ENCODE measurements at regions not wholly inside any gene's neighbourhood (a gene's known extent, or its start where the extent isn't known, plus 50 kb on each side); places are given as distances from the start of the nearest gene placed in this dataset.

DNA sequence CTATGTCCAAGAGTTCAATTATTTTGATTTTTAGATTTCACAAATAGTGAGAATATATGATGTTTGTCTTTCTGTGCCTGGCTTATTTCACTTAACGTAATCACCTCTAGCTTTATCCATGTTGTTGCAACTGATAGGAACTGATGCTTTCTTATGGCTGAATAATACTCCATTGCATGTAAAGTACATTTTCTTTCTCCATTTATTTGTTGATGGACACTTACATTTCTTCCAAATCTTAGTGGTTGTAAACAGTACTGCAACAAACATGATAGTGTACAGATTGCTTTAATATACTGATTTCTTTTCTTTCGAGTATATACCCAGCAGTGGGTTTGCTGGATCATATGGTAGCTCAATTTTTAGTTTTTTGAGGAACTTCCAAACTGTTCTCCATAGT, 600.6 kb upstream of the SEMA6D start:
- POLR2A ChIA-PET = no interaction called here
- Histone ChIP-seq H3K27ac (ENCODE audit: low read length) (no peak overlapping the region), H3K36me3 (ENCODE audit: control insufficient read depth, insufficient read depth, low read length) (no peaks in the 10 kb centered on the region; the same call in 1 of the 2 replicates), H3K9me3 (ENCODE audit: control insufficient read depth, insufficient read depth, low read depth, low read length) (no peaks in the 10 kb centered on the region), H3K4me1 (ENCODE audit: control insufficient read depth, insufficient read depth, low read length) (no peaks in the 10 kb centered on the region), H3K27me3 (ENCODE audit: control insufficient read depth, insufficient read depth, low read length) (no peaks in the 10 kb centered on the region), H3K4me3 (ENCODE audit: low read depth in 2 of 2, low read length in 2 of 2) (no peak overlapping the region)
- BruUV-seq (replicated peaks) = no TSS peak
- TF ChIP-seq, protein P1, sequence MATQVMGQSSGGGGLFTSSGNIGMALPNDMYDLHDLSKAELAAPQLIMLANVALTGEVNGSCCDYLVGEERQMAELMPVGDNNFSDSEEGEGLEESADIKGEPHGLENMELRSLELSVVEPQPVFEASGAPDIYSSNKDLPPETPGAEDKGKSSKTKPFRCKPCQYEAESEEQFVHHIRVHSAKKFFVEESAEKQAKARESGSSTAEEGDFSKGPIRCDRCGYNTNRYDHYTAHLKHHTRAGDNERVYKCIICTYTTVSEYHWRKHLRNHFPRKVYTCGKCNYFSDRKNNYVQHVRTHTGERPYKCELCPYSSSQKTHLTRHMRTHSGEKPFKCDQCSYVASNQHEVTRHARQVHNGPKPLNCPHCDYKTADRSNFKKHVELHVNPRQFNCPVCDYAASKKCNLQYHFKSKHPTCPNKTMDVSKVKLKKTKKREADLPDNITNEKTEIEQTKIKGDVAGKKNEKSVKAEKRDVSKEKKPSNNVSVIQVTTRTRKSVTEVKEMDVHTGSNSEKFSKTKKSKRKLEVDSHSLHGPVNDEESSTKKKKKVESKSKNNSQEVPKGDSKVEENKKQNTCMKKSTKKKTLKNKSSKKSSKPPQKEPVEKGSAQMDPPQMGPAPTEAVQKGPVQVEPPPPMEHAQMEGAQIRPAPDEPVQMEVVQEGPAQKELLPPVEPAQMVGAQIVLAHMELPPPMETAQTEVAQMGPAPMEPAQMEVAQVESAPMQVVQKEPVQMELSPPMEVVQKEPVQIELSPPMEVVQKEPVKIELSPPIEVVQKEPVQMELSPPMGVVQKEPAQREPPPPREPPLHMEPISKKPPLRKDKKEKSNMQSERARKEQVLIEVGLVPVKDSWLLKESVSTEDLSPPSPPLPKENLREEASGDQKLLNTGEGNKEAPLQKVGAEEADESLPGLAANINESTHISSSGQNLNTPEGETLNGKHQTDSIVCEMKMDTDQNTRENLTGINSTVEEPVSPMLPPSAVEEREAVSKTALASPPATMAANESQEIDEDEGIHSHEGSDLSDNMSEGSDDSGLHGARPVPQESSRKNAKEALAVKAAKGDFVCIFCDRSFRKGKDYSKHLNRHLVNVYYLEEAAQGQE (IDR thresholded peaks at IDR 0.05; ENCODE audit: insufficient read depth in 1 of 2, low read depth in 2 of 2, low read length in 1 of 2) = no peak
- TF ChIP-seq SIN3A (IDR thresholded peaks at IDR 0.05; ENCODE audit: borderline replicate concordance, insufficient read depth, low read depth, low read length) (no peak), TCF7L2 (IDR thresholded peaks at IDR 0.05; ENCODE audit: low read depth, low read length) (no peak), POLR2AphosphoS5 (IDR thresholded peaks at IDR 0.05; ENCODE audit: low read depth, low read length) (no peak)
- TF ChIP-seq, protein P2, sequence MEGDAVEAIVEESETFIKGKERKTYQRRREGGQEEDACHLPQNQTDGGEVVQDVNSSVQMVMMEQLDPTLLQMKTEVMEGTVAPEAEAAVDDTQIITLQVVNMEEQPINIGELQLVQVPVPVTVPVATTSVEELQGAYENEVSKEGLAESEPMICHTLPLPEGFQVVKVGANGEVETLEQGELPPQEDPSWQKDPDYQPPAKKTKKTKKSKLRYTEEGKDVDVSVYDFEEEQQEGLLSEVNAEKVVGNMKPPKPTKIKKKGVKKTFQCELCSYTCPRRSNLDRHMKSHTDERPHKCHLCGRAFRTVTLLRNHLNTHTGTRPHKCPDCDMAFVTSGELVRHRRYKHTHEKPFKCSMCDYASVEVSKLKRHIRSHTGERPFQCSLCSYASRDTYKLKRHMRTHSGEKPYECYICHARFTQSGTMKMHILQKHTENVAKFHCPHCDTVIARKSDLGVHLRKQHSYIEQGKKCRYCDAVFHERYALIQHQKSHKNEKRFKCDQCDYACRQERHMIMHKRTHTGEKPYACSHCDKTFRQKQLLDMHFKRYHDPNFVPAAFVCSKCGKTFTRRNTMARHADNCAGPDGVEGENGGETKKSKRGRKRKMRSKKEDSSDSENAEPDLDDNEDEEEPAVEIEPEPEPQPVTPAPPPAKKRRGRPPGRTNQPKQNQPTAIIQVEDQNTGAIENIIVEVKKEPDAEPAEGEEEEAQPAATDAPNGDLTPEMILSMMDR (IDR thresholded peaks at IDR 0.05) = no peak
- CTCF ChIA-PET = no interaction called here
- intact Hi-C loops (cut with micrococcal nuclease; ENCODE audit: unreplicated experiment) (no loop called here), in situ Hi-C loops (cut with HindIII; ENCODE audit: low pct_unique_long_range_greater_than_20kb, low sequenced_read_pairs) (no loop called here)
- ATAC-seq (no peak), DNase-seq (ENCODE audit: low read depth, low spot score) (no peak)

DNA sequence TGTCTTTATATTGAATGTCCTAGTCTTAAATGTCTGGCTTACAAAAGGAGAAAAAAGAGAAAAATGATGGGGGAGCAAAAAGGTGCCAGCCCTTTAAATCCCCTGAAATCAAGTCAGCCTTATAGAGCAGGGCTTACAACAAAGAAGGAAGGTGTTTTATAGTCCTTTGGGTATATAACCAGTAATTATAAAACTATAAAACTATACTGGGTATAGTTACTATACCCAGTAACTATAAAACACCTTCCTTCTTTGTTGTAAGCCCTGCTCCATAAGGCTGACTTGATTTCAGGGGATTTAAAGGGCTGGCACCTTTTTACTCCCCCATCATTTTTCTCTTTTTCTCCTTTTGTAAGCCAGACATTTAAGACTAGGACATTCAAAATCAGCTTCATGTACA, 598.0 kb upstream of the SEMA6D start:
- intact Hi-C loops (cut with micrococcal nuclease; ENCODE audit: unreplicated experiment) = no loop called here
- ChIA-PET POLR2A (no interaction called here), CTCF (no interaction called here)
- in situ Hi-C loops (cut with HindIII; ENCODE audit: low pct_unique_long_range_greater_than_20kb, low sequenced_read_pairs) = no loop called here
- H3K4me1 ChIP-seq (ENCODE audit: control insufficient read depth, insufficient read depth, low read length) = no peaks in the 10 kb centered on the region
- no peaks in the 10 kb centered on the region for H3K27me3 ChIP-seq (ENCODE audit: control insufficient read depth, insufficient read depth, low read length)
- TF ChIP-seq, protein P2 (IDR thresholded peaks at IDR 0.05) = no peak
- TF ChIP-seq POLR2AphosphoS5 (IDR thresholded peaks at IDR 0.05; ENCODE audit: low read depth, low read length) = no peak
- TF ChIP-seq TCF7L2 (IDR thresholded peaks at IDR 0.05; ENCODE audit: low read depth, low read length) = no peak
- TF ChIP-seq SIN3A (IDR thresholded peaks at IDR 0.05; ENCODE audit: borderline replicate concordance, insufficient read depth, low read depth, low read length) = no peak
- TF ChIP-seq, protein P1 (IDR thresholded peaks at IDR 0.05; ENCODE audit: insufficient read depth in 1 of 2, low read depth in 2 of 2, low read length in 1 of 2) = no peak
- no TSS peak for BruUV-seq (replicated peaks)
- DNase-seq (ENCODE audit: low read depth, low spot score) = no peak
- H3K9me3 ChIP-seq (ENCODE audit: control insufficient read depth, insufficient read depth, low read depth, low read length) = no peaks in the 10 kb centered on the region
- H3K27ac ChIP-seq (ENCODE audit: low read length) = no peak overlapping the region
- no peak for ATAC-seq
- H3K36me3 ChIP-seq (ENCODE audit: control insufficient read depth, insufficient read depth, low read length) = no peaks in the 10 kb centered on the region; the same call in 1 of the 2 replicates
- H3K4me3 ChIP-seq (ENCODE audit: low read depth in 2 of 2, low read length in 2 of 2) = no peak overlapping the region
